ENCODE measurements at regions not wholly inside any gene's neighbourhood (a gene's known extent, or its start where the extent isn't known, plus 50 kb on each side); places are given as distances from the start of the nearest gene placed in this dataset.

DNA sequence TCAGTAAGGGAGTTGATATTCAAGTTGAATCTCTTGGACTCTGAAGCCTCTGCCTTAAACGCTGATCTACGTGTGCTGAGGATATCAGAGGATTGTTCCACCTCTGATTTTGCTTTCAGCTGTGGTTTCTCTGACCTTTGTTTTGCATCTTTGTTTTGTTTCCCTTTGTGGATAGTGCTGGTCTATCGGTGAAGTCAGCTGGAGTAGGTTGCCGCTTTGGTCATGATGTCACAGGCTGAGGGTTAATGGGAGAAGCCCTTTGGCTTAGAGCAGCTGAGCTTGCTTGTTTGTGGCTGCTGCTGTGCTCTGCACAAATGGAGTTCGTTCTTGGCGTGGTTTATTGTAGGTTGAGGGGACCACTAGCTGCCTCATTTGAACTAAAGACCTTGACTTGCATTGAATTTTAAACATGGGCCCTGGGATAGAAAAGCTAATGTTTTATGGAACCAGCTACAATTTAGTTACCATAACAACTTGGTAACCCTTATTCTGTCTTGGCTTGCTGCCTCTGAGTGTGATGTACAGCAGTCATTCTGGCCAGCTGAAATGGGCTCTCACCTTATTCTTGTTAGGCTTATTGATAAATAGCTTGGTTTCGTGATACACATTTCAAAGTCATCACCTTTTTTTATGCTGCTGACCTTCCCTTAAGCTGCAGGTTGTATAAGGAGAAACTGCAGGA is 284.5 kb upstream of the E2F7 start:
- H3K4me1 ChIP-seq (ENCODE audit: insufficient read depth, low read length, poor library complexity, severe bottlenecking) = no peaks in the 10 kb centered on the region
- H3K4me3 ChIP-seq (ENCODE audit: low read length, poor library complexity, severe bottlenecking) = no peak overlapping the region
- H3K79me2 ChIP-seq (ENCODE audit: insufficient read depth, low read length) = no peaks in the 10 kb centered on the region
- H3K9me3 ChIP-seq (ENCODE audit: insufficient read depth, low read depth, low read length) = no peaks in the 10 kb centered on the region
- H3K4me2 ChIP-seq (ENCODE audit: low read depth, low read length, poor library complexity, severe bottlenecking) = no peak overlapping the region
- H3K27me3 ChIP-seq (ENCODE audit: insufficient read depth, low read length, poor library complexity, severe bottlenecking) = no peaks in the 10 kb centered on the region
- no peaks in the 10 kb centered on the region for H3K36me3 ChIP-seq (ENCODE audit: insufficient read depth, low read length)
- H3F3A ChIP-seq (ENCODE audit: low read depth) = no peaks in the 10 kb centered on the region
- TF ChIP-seq, protein P1, sequence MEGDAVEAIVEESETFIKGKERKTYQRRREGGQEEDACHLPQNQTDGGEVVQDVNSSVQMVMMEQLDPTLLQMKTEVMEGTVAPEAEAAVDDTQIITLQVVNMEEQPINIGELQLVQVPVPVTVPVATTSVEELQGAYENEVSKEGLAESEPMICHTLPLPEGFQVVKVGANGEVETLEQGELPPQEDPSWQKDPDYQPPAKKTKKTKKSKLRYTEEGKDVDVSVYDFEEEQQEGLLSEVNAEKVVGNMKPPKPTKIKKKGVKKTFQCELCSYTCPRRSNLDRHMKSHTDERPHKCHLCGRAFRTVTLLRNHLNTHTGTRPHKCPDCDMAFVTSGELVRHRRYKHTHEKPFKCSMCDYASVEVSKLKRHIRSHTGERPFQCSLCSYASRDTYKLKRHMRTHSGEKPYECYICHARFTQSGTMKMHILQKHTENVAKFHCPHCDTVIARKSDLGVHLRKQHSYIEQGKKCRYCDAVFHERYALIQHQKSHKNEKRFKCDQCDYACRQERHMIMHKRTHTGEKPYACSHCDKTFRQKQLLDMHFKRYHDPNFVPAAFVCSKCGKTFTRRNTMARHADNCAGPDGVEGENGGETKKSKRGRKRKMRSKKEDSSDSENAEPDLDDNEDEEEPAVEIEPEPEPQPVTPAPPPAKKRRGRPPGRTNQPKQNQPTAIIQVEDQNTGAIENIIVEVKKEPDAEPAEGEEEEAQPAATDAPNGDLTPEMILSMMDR (conservative IDR thresholded peaks at IDR 0.05; ENCODE audit: low read length) = no peak
- TF ChIP-seq EZH2phosphoT487 (IDR thresholded peaks at IDR 0.05; ENCODE audit: borderline replicate concordance) = no peak
- no peaks in the 10 kb centered on the region for H4K20me1 ChIP-seq (ENCODE audit: insufficient read depth, low read length, poor library complexity, severe bottlenecking)
- no peak overlapping the region for H2AFZ ChIP-seq (ENCODE audit: low read length)
- H3K9ac ChIP-seq (ENCODE audit: low read depth, low read length, poor library complexity, severe bottlenecking) = no peak overlapping the region
- no peaks in the 10 kb centered on the region for H3K9me2 ChIP-seq (replicated peaks; ENCODE audit: low read depth, low read length)

DNA sequence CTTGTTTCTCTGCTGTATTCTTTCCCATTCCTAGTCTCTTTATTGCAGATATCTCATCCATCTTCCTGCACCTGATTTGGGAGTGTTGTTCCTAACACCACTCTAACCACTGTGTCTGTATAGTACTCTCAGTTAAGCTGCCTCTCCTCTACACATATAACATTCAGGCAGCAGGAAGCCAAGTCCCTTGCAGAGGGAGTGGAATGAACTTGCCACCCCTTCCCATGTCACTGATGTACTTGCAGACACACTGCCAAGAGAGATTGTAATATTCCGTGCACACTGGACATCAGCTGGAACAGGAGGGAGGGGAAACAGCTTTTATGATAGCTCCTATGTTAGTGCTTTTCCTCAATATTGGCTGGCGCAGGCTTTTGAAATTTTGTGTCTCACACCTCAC is 281.6 kb upstream of the E2F7 start:
- H3K4me3 ChIP-seq (ENCODE audit: low read length, poor library complexity, severe bottlenecking) = no peak overlapping the region
- no peaks in the 10 kb centered on the region for H3K27me3 ChIP-seq (ENCODE audit: insufficient read depth, low read length, poor library complexity, severe bottlenecking)
- H3K4me1 ChIP-seq (ENCODE audit: insufficient read depth, low read length, poor library complexity, severe bottlenecking) = no peaks in the 10 kb centered on the region
- no peaks in the 10 kb centered on the region for H3K9me2 ChIP-seq (replicated peaks; ENCODE audit: low read depth, low read length)
- H3K36me3 ChIP-seq (ENCODE audit: insufficient read depth, low read length) = no peaks in the 10 kb centered on the region
- no peaks in the 10 kb centered on the region for H3K79me2 ChIP-seq (ENCODE audit: insufficient read depth, low read length)
- H2AFZ ChIP-seq (ENCODE audit: low read length) = no peak overlapping the region
- no peaks in the 10 kb centered on the region for H3F3A ChIP-seq (ENCODE audit: low read depth)
- no peaks in the 10 kb centered on the region for H4K20me1 ChIP-seq (ENCODE audit: insufficient read depth, low read length, poor library complexity, severe bottlenecking)
- no peak overlapping the region for H3K9ac ChIP-seq (ENCODE audit: low read depth, low read length, poor library complexity, severe bottlenecking)
- TF ChIP-seq, protein P1 (conservative IDR thresholded peaks at IDR 0.05; ENCODE audit: low read length) = no peak
- TF ChIP-seq EZH2phosphoT487 (IDR thresholded peaks at IDR 0.05; ENCODE audit: borderline replicate concordance) = no peak
- no peaks in the 10 kb centered on the region for H3K9me3 ChIP-seq (ENCODE audit: insufficient read depth, low read depth, low read length)
- H3K4me2 ChIP-seq (ENCODE audit: low read depth, low read length, poor library complexity, severe bottlenecking) = no peak overlapping the region

DNA sequence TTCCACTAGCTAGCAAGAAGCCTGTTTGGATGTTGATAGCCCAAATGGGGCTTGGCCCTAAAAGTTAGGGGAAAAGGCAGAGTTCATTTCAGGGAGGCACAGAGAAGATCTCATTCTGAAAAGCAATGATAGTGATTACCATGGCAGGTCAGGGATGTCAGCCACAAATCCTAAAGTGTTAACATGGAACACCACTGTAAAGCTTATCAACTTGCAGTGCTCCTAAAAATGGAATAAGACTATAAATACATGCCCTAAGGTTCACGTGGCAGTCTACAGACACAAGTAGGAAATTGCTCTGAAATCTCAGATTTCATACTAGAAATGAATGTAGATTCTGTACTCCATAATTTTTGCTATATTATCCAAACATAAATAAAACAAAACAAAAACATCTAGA is 280.0 kb upstream of the E2F7 start:
- no peaks in the 10 kb centered on the region for H3K9me3 ChIP-seq (ENCODE audit: insufficient read depth, low read depth, low read length)
- H2AFZ ChIP-seq (ENCODE audit: low read length) = no peak overlapping the region
- no peak overlapping the region for H3K4me2 ChIP-seq (ENCODE audit: low read depth, low read length, poor library complexity, severe bottlenecking)
- TF ChIP-seq, protein P1 (conservative IDR thresholded peaks at IDR 0.05; ENCODE audit: low read length) = no peak
- TF ChIP-seq EZH2phosphoT487 (IDR thresholded peaks at IDR 0.05; ENCODE audit: borderline replicate concordance) = no peak
- no peaks in the 10 kb centered on the region for H3K79me2 ChIP-seq (ENCODE audit: insufficient read depth, low read length)
- no peaks in the 10 kb centered on the region for H3K27me3 ChIP-seq (ENCODE audit: insufficient read depth, low read length, poor library complexity, severe bottlenecking)
- H3K4me1 ChIP-seq (ENCODE audit: insufficient read depth, low read length, poor library complexity, severe bottlenecking) = no peaks in the 10 kb centered on the region
- no peaks in the 10 kb centered on the region for H3K9me2 ChIP-seq (replicated peaks; ENCODE audit: low read depth, low read length)
- H3K36me3 ChIP-seq (ENCODE audit: insufficient read depth, low read length) = no peaks in the 10 kb centered on the region
- no peaks in the 10 kb centered on the region for H3F3A ChIP-seq (ENCODE audit: low read depth)
- H4K20me1 ChIP-seq (ENCODE audit: insufficient read depth, low read length, poor library complexity, severe bottlenecking) = no peaks in the 10 kb centered on the region
- no peak overlapping the region for H3K9ac ChIP-seq (ENCODE audit: low read depth, low read length, poor library complexity, severe bottlenecking)
- H3K4me3 ChIP-seq (ENCODE audit: low read length, poor library complexity, severe bottlenecking) = no peak overlapping the region

Measured in Loucy (cell line).